ENCODE measurements at regions not wholly inside any gene's neighbourhood (a gene's known extent, or its start where the extent isn't known, plus 50 kb on each side); places are given as distances from the start of the nearest gene placed in this dataset.

DNA sequence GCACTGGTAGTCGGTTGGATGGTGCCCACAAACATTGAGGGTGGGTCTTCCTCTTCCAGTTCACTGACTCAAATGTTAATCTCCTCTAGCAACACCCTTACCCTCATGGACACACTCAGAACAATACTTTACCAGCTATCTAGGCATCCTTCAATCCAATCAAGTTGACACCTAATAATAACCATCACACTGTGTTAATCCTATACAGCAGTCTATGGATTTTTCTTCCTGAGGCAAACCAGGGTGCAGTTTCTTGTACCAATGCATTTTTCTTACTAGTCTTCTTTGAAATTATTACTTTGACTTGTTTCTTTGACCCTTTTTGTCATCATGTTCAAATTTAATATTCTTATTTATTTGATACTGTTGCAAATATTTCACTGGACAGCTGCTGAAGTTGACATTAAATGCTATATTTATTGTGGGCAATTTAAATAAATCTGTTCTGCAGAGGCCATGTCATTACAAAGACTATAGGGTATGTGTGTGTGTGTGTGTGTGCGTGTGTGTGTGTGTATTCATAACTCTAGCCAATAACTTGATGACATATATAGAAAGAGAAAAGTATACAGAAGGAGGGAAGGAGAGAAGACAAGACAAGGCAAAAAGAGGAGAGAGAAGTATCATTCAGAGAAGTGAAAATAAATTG is 884.8 kb upstream of the NEGR1 start:
- Histone ChIP-seq H3K27me3 (ENCODE audit: control insufficient read depth in 3 of 3, insufficient read depth in 3 of 3, low read length in 3 of 3) (no peaks in the 10 kb centered on the region), H3K9me3 (ENCODE audit: control insufficient read depth in 3 of 3, low read length in 3 of 3) (no peaks in the 10 kb centered on the region), H3K4me3 (ENCODE audit: low read length in 3 of 3) (no peak overlapping the region), H3K9ac (ENCODE audit: low read depth in 1 of 3, low read length in 3 of 3) (no peak overlapping the region), H3K27ac (ENCODE audit: low read depth, low read length) (no peak overlapping the region), H3K4me1 (ENCODE audit: control insufficient read depth in 3 of 3, insufficient read depth in 3 of 3, low read length in 3 of 3) (no peaks in the 10 kb centered on the region), H3K36me3 (ENCODE audit: control insufficient read depth in 3 of 3, insufficient read depth in 3 of 3, low read length in 3 of 3) (no peaks in the 10 kb centered on the region)

- no peak overlapping the region for H3K27ac ChIP-seq (ENCODE audit: low read depth, low read length)
- no peak overlapping the region for H3K9ac ChIP-seq (ENCODE audit: low read depth in 1 of 3, low read length in 3 of 3)
- H3K4me3 ChIP-seq (ENCODE audit: low read length in 3 of 3) = no peak overlapping the region
- H3K4me1 ChIP-seq (ENCODE audit: control insufficient read depth in 3 of 3, insufficient read depth in 3 of 3, low read length in 3 of 3) = no peaks in the 10 kb centered on the region
- H3K9me3 ChIP-seq (ENCODE audit: control insufficient read depth in 3 of 3, low read length in 3 of 3) = no peaks in the 10 kb centered on the region
- no peaks in the 10 kb centered on the region for H3K36me3 ChIP-seq (ENCODE audit: control insufficient read depth in 3 of 3, insufficient read depth in 3 of 3, low read length in 3 of 3)
- no peaks in the 10 kb centered on the region for H3K27me3 ChIP-seq (ENCODE audit: control insufficient read depth in 3 of 3, insufficient read depth in 3 of 3, low read length in 3 of 3)
Measured at GRCh38 chr1:73162564-73162963, 880.2 kb upstream of the NEGR1 start.

DNA sequence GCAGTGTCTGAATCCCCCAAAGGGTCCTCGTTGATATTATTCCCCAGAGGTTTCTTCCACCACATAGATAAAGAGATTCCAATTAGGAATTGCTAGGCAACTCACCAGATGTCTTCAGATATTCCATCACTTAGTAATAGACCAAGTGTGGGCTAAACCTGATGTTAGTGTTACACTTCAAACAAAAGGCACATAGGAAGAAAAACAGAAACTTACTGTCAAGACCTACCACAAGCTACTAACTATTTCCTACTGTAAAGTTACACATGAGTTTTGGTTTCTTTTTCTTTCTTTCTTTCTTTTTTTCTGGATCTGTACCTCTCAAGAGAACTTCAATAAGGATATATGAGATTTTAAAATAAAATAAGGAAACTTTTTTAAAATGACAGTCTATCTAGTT is 879.1 kb upstream of the NEGR1 start:
- Histone ChIP-seq H3K4me1 (ENCODE audit: control insufficient read depth in 3 of 3, insufficient read depth in 3 of 3, low read length in 3 of 3) (no peaks in the 10 kb centered on the region), H3K27ac (ENCODE audit: low read depth, low read length) (no peak overlapping the region), H3K9me3 (ENCODE audit: control insufficient read depth in 3 of 3, low read length in 3 of 3) (no peaks in the 10 kb centered on the region), H3K27me3 (ENCODE audit: control insufficient read depth in 3 of 3, insufficient read depth in 3 of 3, low read length in 3 of 3) (no peaks in the 10 kb centered on the region), H3K36me3 (ENCODE audit: control insufficient read depth in 3 of 3, insufficient read depth in 3 of 3, low read length in 3 of 3) (no peaks in the 10 kb centered on the region), H3K4me3 (ENCODE audit: low read length in 3 of 3) (no peak overlapping the region), H3K9ac (ENCODE audit: low read depth in 1 of 3, low read length in 3 of 3) (no peak overlapping the region)

DNA sequence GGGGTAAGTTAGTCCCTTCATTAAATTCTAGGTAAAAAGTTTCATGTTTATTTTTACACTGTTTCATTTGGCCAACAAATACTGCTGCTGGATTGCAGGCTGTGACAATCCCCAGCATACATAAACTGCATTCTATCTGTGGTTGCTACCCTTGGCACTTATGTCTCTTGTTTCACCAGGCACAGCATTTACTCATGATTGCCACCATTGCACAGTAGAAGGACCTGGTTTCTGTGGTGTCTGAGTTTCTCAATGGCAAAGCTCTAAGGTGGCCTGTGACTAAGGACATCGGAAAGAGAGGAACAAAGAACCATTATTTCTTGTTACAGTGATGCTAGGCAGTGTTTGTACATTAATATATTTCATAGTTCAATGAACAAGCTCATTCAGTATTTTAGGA is 878.4 kb upstream of the NEGR1 start:
- no peak overlapping the region for H3K4me3 ChIP-seq (ENCODE audit: low read length in 3 of 3)

GRCh38 chr1:73144311-73144710 is 862.0 kb upstream of the NEGR1 start:
- H3K4me1 ChIP-seq (ENCODE audit: control insufficient read depth in 3 of 3, insufficient read depth in 3 of 3, low read length in 3 of 3) = no peaks in the 10 kb centered on the region
- no peak overlapping the region for H3K4me3 ChIP-seq (ENCODE audit: low read length in 3 of 3)
- H3K27ac ChIP-seq (ENCODE audit: low read depth, low read length) = no peak overlapping the region
- no peaks in the 10 kb centered on the region for H3K9me3 ChIP-seq (ENCODE audit: control insufficient read depth in 3 of 3, low read length in 3 of 3)
- H3K27me3 ChIP-seq (ENCODE audit: control insufficient read depth in 3 of 3, insufficient read depth in 3 of 3, low read length in 3 of 3) = no peaks in the 10 kb centered on the region
- no peaks in the 10 kb centered on the region for H3K36me3 ChIP-seq (ENCODE audit: control insufficient read depth in 3 of 3, insufficient read depth in 3 of 3, low read length in 3 of 3)
- no peak overlapping the region for H3K9ac ChIP-seq (ENCODE audit: low read depth in 1 of 3, low read length in 3 of 3)

More for the DNA sequence above, 878.4 kb upstream of the NEGR1 start:
- Histone ChIP-seq H3K27me3 (ENCODE audit: control insufficient read depth in 3 of 3, insufficient read depth in 3 of 3, low read length in 3 of 3) (no peaks in the 10 kb centered on the region), H3K4me1 (ENCODE audit: control insufficient read depth in 3 of 3, insufficient read depth in 3 of 3, low read length in 3 of 3) (no peaks in the 10 kb centered on the region), H3K9me3 (ENCODE audit: control insufficient read depth in 3 of 3, low read length in 3 of 3) (no peaks in the 10 kb centered on the region), H3K36me3 (ENCODE audit: control insufficient read depth in 3 of 3, insufficient read depth in 3 of 3, low read length in 3 of 3) (no peaks in the 10 kb centered on the region), H3K27ac (ENCODE audit: low read depth, low read length) (no peak overlapping the region), H3K9ac (ENCODE audit: low read depth in 1 of 3, low read length in 3 of 3) (no peak overlapping the region)

DNA sequence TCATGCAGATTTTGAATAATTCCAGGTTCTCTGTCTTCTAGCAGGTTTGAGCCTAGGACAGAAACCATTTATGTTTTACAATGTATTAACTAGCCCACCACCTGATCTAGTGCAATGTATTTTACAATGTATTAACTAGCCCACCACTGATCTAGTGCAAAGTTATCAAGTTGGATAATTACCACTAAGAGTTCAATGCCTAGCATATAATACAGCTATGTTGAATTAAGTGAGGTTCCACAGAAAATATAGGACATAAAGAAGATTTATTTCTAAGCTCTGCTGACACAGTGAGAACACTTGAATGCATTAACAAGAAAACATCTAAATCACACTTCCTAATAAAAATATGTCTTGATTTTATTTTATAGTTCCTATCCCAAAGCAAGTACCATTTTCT is 854.6 kb upstream of the NEGR1 start:
- no peaks in the 10 kb centered on the region for H3K4me1 ChIP-seq (ENCODE audit: control insufficient read depth in 3 of 3, insufficient read depth in 3 of 3, low read length in 3 of 3)
- H3K36me3 ChIP-seq (ENCODE audit: control insufficient read depth in 3 of 3, insufficient read depth in 3 of 3, low read length in 3 of 3) = no peaks in the 10 kb centered on the region
- no peaks in the 10 kb centered on the region for H3K27me3 ChIP-seq (ENCODE audit: control insufficient read depth in 3 of 3, insufficient read depth in 3 of 3, low read length in 3 of 3)
- H3K9ac ChIP-seq (ENCODE audit: low read depth in 1 of 3, low read length in 3 of 3) = no peak overlapping the region
- H3K9me3 ChIP-seq (ENCODE audit: control insufficient read depth in 3 of 3, low read length in 3 of 3) = no peaks in the 10 kb centered on the region
- no peak overlapping the region for H3K27ac ChIP-seq (ENCODE audit: low read depth, low read length)
- H3K4me3 ChIP-seq (ENCODE audit: low read length in 3 of 3) = no peak overlapping the region

DNA sequence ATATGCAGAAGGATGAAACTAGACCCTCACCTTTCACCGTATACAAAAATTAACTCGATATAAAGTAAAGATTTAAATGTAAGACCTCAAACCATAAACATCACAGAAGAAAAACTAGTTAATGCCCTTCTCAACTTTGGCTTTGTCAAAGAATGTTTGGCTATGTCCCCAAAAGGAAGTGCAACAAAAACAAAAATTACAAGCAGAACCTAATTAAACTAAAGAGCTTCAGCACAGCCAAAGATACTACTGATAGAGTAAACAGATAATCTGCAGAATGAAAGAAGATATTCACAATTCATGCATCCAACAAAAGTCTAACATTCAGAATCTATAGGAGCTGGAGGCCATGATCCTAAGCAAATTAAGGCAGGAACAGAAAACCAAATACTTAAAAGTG is 824.6 kb upstream of the NEGR1 start:
- Histone ChIP-seq H3K27ac (ENCODE audit: low read depth, low read length) (no peak overlapping the region), H3K36me3 (ENCODE audit: control insufficient read depth in 3 of 3, insufficient read depth in 3 of 3, low read length in 3 of 3) (no peaks in the 10 kb centered on the region), H3K9me3 (ENCODE audit: control insufficient read depth in 3 of 3, low read length in 3 of 3) (peaks cover 2 to 3% (median 3%) of the 10 kb centered on the region in 3 donors), H3K4me1 (ENCODE audit: control insufficient read depth in 3 of 3, insufficient read depth in 3 of 3, low read length in 3 of 3) (no peaks in the 10 kb centered on the region), H3K9ac (ENCODE audit: low read depth in 1 of 3, low read length in 3 of 3) (no peak overlapping the region), H3K4me3 (ENCODE audit: low read length in 3 of 3) (no peak overlapping the region), H3K27me3 (ENCODE audit: control insufficient read depth in 3 of 3, insufficient read depth in 3 of 3, low read length in 3 of 3) (no peaks in the 10 kb centered on the region)

DNA sequence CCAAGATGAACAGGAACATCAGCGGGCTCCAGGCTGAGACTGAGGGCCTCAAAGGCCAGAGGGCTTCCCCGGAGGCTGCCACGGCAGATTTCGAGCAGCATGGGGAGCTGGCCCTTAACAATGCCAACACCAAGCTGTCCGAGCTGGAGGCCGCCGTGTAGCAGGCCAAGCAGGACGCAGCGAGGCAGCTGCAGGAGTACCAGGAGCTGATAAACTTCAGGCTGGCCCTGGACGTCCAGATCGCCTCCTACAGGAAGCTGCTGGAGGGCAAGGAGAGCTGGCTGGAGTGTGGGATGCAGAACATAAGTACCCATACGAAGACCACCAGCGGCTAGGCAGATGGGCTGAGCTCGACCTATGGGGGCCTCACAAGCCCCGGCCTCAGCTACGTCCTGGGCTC is 823.4 kb upstream of the NEGR1 start:
- H3K27me3 ChIP-seq (ENCODE audit: control insufficient read depth in 3 of 3, insufficient read depth in 3 of 3, low read length in 3 of 3) = no peaks in the 10 kb centered on the region
- H3K4me1 ChIP-seq (ENCODE audit: control insufficient read depth in 3 of 3, insufficient read depth in 3 of 3, low read length in 3 of 3) = no peaks in the 10 kb centered on the region
- no peaks in the 10 kb centered on the region for H3K36me3 ChIP-seq (ENCODE audit: control insufficient read depth in 3 of 3, insufficient read depth in 3 of 3, low read length in 3 of 3)
- H3K9ac ChIP-seq (ENCODE audit: low read depth in 1 of 3, low read length in 3 of 3) = no peak overlapping the region
- no peak overlapping the region for H3K4me3 ChIP-seq (ENCODE audit: low read length in 3 of 3)
- H3K27ac ChIP-seq (ENCODE audit: low read depth, low read length) = no peak overlapping the region
- H3K9me3 ChIP-seq (ENCODE audit: control insufficient read depth in 3 of 3, low read length in 3 of 3) = peaks cover 2 to 3% (median 3%) of the 10 kb centered on the region in 3 donors

GRCh38 chr1:73104749-73105148 is 822.4 kb upstream of the NEGR1 start:
- Histone ChIP-seq H3K9ac (ENCODE audit: low read depth in 1 of 3, low read length in 3 of 3) (no peak overlapping the region), H3K27me3 (ENCODE audit: control insufficient read depth in 3 of 3, insufficient read depth in 3 of 3, low read length in 3 of 3) (no peaks in the 10 kb centered on the region), H3K4me3 (ENCODE audit: low read length in 3 of 3) (no peak overlapping the region), H3K36me3 (ENCODE audit: control insufficient read depth in 3 of 3, insufficient read depth in 3 of 3, low read length in 3 of 3) (no peaks in the 10 kb centered on the region), H3K4me1 (ENCODE audit: control insufficient read depth in 3 of 3, insufficient read depth in 3 of 3, low read length in 3 of 3) (no peaks in the 10 kb centered on the region), H3K27ac (ENCODE audit: low read depth, low read length) (no peak overlapping the region), H3K9me3 (ENCODE audit: control insufficient read depth in 3 of 3, low read length in 3 of 3) (peaks cover 2 to 3% (median 3%) of the 10 kb centered on the region in 3 donors)

DNA sequence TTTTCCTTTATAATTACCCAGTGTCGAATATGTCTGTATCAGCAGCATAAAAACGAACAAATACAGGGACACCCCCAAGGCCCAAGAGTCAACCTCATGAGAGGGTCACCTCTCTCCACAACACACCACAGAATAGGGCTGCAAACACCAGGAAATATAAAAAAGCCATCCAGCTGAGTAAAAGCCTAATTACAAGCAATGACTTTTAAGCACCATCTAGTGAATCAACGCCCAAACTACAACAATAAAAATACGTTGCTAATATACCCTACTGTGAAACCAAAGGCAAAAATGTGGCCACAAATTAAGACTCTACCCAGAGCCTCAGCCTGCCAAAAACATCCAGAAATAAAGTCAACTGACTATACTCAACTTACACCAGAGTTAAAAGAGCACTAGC is 817.9 kb upstream of the NEGR1 start:
- Histone ChIP-seq H3K27ac (ENCODE audit: low read depth, low read length) (no peak overlapping the region), H3K4me1 (ENCODE audit: control insufficient read depth in 3 of 3, insufficient read depth in 3 of 3, low read length in 3 of 3) (no peaks in the 10 kb centered on the region), H3K9ac (ENCODE audit: low read depth in 1 of 3, low read length in 3 of 3) (no peak overlapping the region), H3K9me3 (ENCODE audit: control insufficient read depth in 3 of 3, low read length in 3 of 3) (peaks cover 0 to 3% (median 0%) of the 10 kb centered on the region in 3 donors), H3K27me3 (ENCODE audit: control insufficient read depth in 3 of 3, insufficient read depth in 3 of 3, low read length in 3 of 3) (no peaks in the 10 kb centered on the region), H3K4me3 (ENCODE audit: low read length in 3 of 3) (no peak overlapping the region), H3K36me3 (ENCODE audit: control insufficient read depth in 3 of 3, insufficient read depth in 3 of 3, low read length in 3 of 3) (no peaks in the 10 kb centered on the region)

All from skeletal muscle tissue (tissue), 3 donors.